K562 (cell line): ENCODE measurements at regions not wholly inside any gene's neighbourhood (a gene's known extent, or its start where the extent isn't known, plus 50 kb on each side); places are given as distances from the start of the nearest gene placed in this dataset.

ENCODE experiments used
- ATAC-seq: fragments of 200-7000 bp; cut with Tn5 transposase; 3 replicates; pipeline ENCODE4 v1.9.1; 2020; ENCODE audit warnings: moderate library complexity
- BruUV-seq: library from RNA; stranded (reverse); fragments of 400-500 nt; replicated peaks from 2 replicates; lab custom pipeline; 2021; lab: Mats Ljungman, UMichigan
- CTCF ChIA-PET: fragments of 300-600 bp; formaldehyde crosslinking; extraction: SDS; loops from one replicate; lab custom pipeline; 2021; ENCODE audit warnings: low intra/inter-chr PET ratio; lab: Yijun Ruan, JAX
- POLR2A ChIA-PET: fragments of 300-600, 350-650 bp; sonication (Branson Sonifier 250); formaldehyde crosslinking; extraction: SDS; loops from one replicate; lab custom pipeline; 2021; ENCODE audit warnings: antibody characterized with exemption, inconsistent platforms; lab: Yijun Ruan, JAX
- DNase-seq, 4 experiments: peaks; one replicate each; pipeline versions ENCODE4 v3.0.0 to v3.0.0-alpha.2; 2011 to 2018; ENCODE audit warnings: low spot score in 3 of 4, mixed read lengths in 3 of 4; ENCODE audit errors: extremely low read depth in 1 of 4
- FAIRE-seq: peaks from 2 replicates; lab custom pipeline; 2011; peaks lifted over from hg19 to GRCh38; lab: Jason Lieb, UNC
- H2AFZ ChIP-seq: 2 replicates; pipeline ENCODE4 v1.6.0; 2011; ENCODE audit warnings: low read depth, low read length, control low read depth, inconsistent platforms
- H3K27ac ChIP-seq: fragments of 200-600 bp; 3 replicates; pipeline ENCODE4 v1.8.0; 2011; ENCODE audit warnings: low read depth, mild to moderate bottlenecking, control low read depth, inconsistent platforms, low read length, moderate library complexity, mixed read lengths; ENCODE audit errors: extremely low read depth
- H3K27me3 ChIP-seq, 2 experiments: fragments of 300-600 bp in 1 of 2; 2 replicates in 1 of 2; 3 replicates in 1 of 2; pipeline versions ENCODE4 v1.6.0 to v1.8.0; 2011; ENCODE audit warnings: inconsistent platforms in 2 of 2, low read length in 2 of 2, mild to moderate bottlenecking in 1 of 2, mixed read lengths in 1 of 2, moderate library complexity in 1 of 2; ENCODE audit not compliant: control insufficient read depth in 2 of 2, insufficient read depth in 2 of 2
- H3K36me3 ChIP-seq: fragments of 300-600 bp; 3 replicates; pipeline ENCODE4 v1.8.0; 2011; ENCODE audit warnings: mild to moderate bottlenecking, low read length, inconsistent platforms; ENCODE audit not compliant: control insufficient read depth, insufficient read depth
- H3K4me1 ChIP-seq, 2 experiments: fragments of 200-600 bp in 1 of 2; replicated peaks in 1 of 2; 2 replicates in 1 of 2; 3 replicates in 1 of 2; pipeline versions ENCODE4 v1.5.1 to v1.8.0; 2011; ENCODE audit warnings: inconsistent platforms in 2 of 2, low read length in 2 of 2, mild to moderate bottlenecking in 1 of 2, mixed read lengths in 1 of 2, moderate library complexity in 1 of 2; ENCODE audit not compliant: control insufficient read depth in 2 of 2, insufficient read depth in 2 of 2
- H3K4me2 ChIP-seq: 2 replicates; pipeline ENCODE4 v1.6.1; 2011; ENCODE audit warnings: low read length, control low read depth, inconsistent platforms, mixed read lengths; ENCODE audit not compliant: insufficient read depth
- H3K4me3 ChIP-seq: fragments of 200-600 bp; sonication (generic), shearing (Covaris generic); 2 replicates; pipeline ENCODE4 v1.5.1; 2016; ENCODE audit warnings: control low read depth, inconsistent platforms
- H3K79me2 ChIP-seq: fragments of 200-600 bp; 3 replicates; pipeline ENCODE4 v1.8.0; 2011; ENCODE audit warnings: low read length, inconsistent platforms; ENCODE audit not compliant: control insufficient read depth, insufficient read depth
- H3K9ac ChIP-seq, 2 experiments: 2 replicates each; pipeline versions ENCODE4 v1.6.0 to v1.6.1; 2011; ENCODE audit warnings: low read depth in 2 of 2, low read length in 2 of 2, control low read depth in 1 of 2, inconsistent platforms in 1 of 2, mild to moderate bottlenecking in 1 of 2, mixed read lengths in 1 of 2; ENCODE audit not compliant: insufficient read depth in 1 of 2
- H3K9me1 ChIP-seq: one replicate; pipeline ENCODE4 v1.6.0; 2011; ENCODE audit warnings: inconsistent platforms, mild to moderate bottlenecking, low read length, moderate library complexity; ENCODE audit not compliant: control insufficient read depth, insufficient read depth
- H3K9me3 ChIP-seq: replicated peaks from 2 replicates; pipeline ENCODE4 v1.5.1; 2011; ENCODE audit warnings: low read depth, low read length, inconsistent platforms; ENCODE audit not compliant: control insufficient read depth, insufficient read depth
- H4K20me1 ChIP-seq: replicated peaks from 2 replicates; pipeline ENCODE4 v1.6.1; 2011; ENCODE audit warnings: low read length, inconsistent platforms, mixed read lengths; ENCODE audit not compliant: control insufficient read depth, insufficient read depth
- ATF1 ChIP-seq, 2 experiments: fragments of 450-650 bp in 1 of 2; IDR thresholded peaks; 2 replicates each; pipeline ENCODE4 v1.6.1; 2016; ENCODE audit warnings: missing compliant biosample characterization in 1 of 2, missing genetic modification characterization in 1 of 2
- BRD9 ChIP-seq: fragments of 450-650 bp; IDR thresholded peaks from 2 replicates; pipeline ENCODE4 v1.6.1; 2018; ENCODE audit warnings: low read depth; ENCODE audit not compliant: partially characterized antibody
- CCAR2 ChIP-seq: fragments of 200-400 bp; formaldehyde crosslinking; IDR thresholded peaks from 2 replicates; pipeline ENCODE4 v1.6.1; 2017; ENCODE audit warnings: mild to moderate bottlenecking, low read depth, low read length
- HDAC1 ChIP-seq, 2 experiments: fragments of 450-650 bp; IDR thresholded peaks; 2 replicates each; pipeline ENCODE4 v1.6.1; 2016 to 2017; ENCODE audit warnings: inconsistent platforms in 1 of 2, mild to moderate bottlenecking in 1 of 2, moderate library complexity in 1 of 2
- RBM17 ChIP-seq: fragments of 200-400 bp; formaldehyde crosslinking; IDR thresholded peaks from 2 replicates; pipeline ENCODE4 v1.6.1; 2017; ENCODE audit warnings: low read depth, mild to moderate bottlenecking, low read length, borderline replicate concordance
- ZFX ChIP-seq: sonication (generic); formaldehyde crosslinking; IDR thresholded peaks from 2 replicates; pipeline ENCODE4 v1.8.0; 2022; ENCODE audit warnings: mild to moderate bottlenecking, missing genetic modification reagents, moderate library complexity
- WGBS: fragments of 100-300 bp; shearing (Covaris generic); methylation state at CpG from one replicate; pipeline ENCODE4 v1.1.6; 2016; ENCODE audit warnings: low coverage, mixed read lengths; ENCODE audit not compliant: insufficient coverage; ENCODE audit errors: missing lambda C conversion rate; 5-methylcytosine and 5-hydroxymethylcytosine counted together
- in situ Hi-C: fragments of 300-500 bp; cut with MboI; formaldehyde crosslinking; loops from 4 replicates; pipeline ENCODE4 v1.15.0; 2018; ENCODE audit warnings: inconsistent platforms, mixed read lengths
- intact Hi-C: fragments of 100-400 bp; cut with micrococcal nuclease; formaldehyde crosslinking; loops from 2 replicates; pipeline ENCODE4 v1.14.2; 2022
- TF ChIP-seq, protein P1 (sequence below): fragments of 250-450 bp; sonication (Bioruptor Pico); IDR thresholded peaks from 2 replicates; pipeline ENCODE4 v1.8.0; 2021; ENCODE audit warnings: moderate library complexity, mild to moderate bottlenecking, inconsistent platforms
- TF ChIP-seq, protein P2 (sequence below), 2 experiments: fragments of 450-650 bp in 1 of 2; IDR thresholded peaks; 2 replicates each; pipeline ENCODE4 v1.6.1; 2011 to 2017; ENCODE audit warnings: low read depth in 2 of 2, antibody characterized with exemption in 1 of 2, borderline replicate concordance in 1 of 2, low read length in 1 of 2, mild to moderate bottlenecking in 1 of 2, mixed read lengths in 1 of 2; ENCODE audit not compliant: control insufficient read depth in 1 of 2
- TF ChIP-seq, protein P3 (sequence below): fragments of 450-650 bp; formaldehyde crosslinking; IDR thresholded peaks from 2 replicates; pipeline ENCODE4 v1.4.0; 2020; ENCODE audit warnings: mild to moderate bottlenecking, moderate library complexity

DNA sequence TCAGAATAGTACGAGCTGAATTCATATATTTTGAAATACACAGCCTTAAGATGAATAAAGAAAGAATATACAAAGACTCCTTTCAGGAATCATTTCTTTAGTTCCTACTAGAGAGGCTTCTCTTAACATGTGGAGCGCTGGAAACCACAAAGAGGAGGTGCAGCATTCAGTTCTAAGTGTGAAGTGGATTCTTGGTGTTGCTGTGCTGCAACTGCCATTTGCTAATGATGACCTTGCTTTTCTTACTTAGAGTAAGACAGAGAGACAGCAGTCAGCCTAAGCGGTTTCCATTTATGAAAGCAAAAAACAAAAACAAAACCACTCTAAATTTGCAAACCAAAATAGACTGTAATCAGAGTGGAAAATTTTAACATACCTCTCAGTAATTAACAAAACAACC, 629.0 kb downstream of the EPHA7 start:
- no peak for ATAC-seq
- Histone ChIP-seq H3K9me3 (no peaks in the 10 kb centered on the region; the same call in none of the 2 replicates), H3K4me1 (no peaks in the 10 kb centered on the region), H3K27me3 (no peaks in the 10 kb centered on the region), H4K20me1 (no peaks in the 10 kb centered on the region), H2AFZ (no peak overlapping the region), H3K4me3 (no peak overlapping the region), H3K27ac (no peak overlapping the region), H3K9me1 (no peaks in the 10 kb centered on the region)
- in situ Hi-C loops = no loop called here
- DNase-seq = no peak
- no peak for FAIRE-seq
- 2% methylated on average over 3 of the region's 3 CpGs for WGBS
- intact Hi-C loops = no loop called here
- BruUV-seq = no TSS peak
- TF ChIP-seq RBM17 = no peak
- TF ChIP-seq, protein P1, sequence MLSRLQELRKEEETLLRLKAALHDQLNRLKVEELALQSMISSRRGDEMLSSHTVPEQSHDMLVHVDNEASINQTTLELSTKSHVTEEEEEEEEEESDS (CRISPR knock-in tag) = no peak
- TF ChIP-seq BRD9 = no peak
- TF ChIP-seq, protein P2, sequence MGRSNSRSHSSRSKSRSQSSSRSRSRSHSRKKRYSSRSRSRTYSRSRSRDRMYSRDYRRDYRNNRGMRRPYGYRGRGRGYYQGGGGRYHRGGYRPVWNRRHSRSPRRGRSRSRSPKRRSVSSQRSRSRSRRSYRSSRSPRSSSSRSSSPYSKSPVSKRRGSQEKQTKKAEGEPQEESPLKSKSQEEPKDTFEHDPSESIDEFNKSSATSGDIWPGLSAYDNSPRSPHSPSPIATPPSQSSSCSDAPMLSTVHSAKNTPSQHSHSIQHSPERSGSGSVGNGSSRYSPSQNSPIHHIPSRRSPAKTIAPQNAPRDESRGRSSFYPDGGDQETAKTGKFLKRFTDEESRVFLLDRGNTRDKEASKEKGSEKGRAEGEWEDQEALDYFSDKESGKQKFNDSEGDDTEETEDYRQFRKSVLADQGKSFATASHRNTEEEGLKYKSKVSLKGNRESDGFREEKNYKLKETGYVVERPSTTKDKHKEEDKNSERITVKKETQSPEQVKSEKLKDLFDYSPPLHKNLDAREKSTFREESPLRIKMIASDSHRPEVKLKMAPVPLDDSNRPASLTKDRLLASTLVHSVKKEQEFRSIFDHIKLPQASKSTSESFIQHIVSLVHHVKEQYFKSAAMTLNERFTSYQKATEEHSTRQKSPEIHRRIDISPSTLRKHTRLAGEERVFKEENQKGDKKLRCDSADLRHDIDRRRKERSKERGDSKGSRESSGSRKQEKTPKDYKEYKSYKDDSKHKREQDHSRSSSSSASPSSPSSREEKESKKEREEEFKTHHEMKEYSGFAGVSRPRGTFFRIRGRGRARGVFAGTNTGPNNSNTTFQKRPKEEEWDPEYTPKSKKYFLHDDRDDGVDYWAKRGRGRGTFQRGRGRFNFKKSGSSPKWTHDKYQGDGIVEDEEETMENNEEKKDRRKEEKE (IDR thresholded peaks at IDR 0.05; ENCODE audit: borderline replicate concordance in 1 of 2, control insufficient read depth in 1 of 2, low read depth in 2 of 2, low read length in 1 of 2) = no peak
- TF ChIP-seq ZFX (CRISPR knock-in tag) = no peak
- TF ChIP-seq, protein P3, sequence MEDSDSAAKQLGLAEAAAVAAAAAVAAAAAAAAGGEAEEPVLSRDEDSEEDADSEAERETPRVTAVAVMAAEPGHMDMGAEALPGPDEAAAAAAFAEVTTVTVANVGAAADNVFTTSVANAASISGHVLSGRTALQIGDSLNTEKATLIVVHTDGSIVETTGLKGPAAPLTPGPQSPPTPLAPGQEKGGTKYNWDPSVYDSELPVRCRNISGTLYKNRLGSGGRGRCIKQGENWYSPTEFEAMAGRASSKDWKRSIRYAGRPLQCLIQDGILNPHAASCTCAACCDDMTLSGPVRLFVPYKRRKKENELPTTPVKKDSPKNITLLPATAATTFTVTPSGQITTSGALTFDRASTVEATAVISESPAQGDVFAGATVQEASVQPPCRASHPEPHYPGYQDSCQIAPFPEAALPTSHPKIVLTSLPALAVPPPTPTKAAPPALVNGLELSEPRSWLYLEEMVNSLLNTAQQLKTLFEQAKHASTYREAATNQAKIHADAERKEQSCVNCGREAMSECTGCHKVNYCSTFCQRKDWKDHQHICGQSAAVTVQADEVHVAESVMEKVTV (CRISPR knock-in tag) = no peak
- TF ChIP-seq ATF1 (CRISPR knock-in tag; IDR thresholded peaks at IDR 0.05) = no peak
- TF ChIP-seq ATF1 (tag; IDR thresholded peaks at IDR 0.05) = no peak
- no peak for TF ChIP-seq CCAR2
- no peak for TF ChIP-seq HDAC1 (IDR thresholded peaks at IDR 0.05)
- TF ChIP-seq, all 486 proteins: peak for 0
- H3K9ac ChIP-seq = no peak overlapping the region
- H3K36me3 ChIP-seq = no peaks in the 10 kb centered on the region
- no peak overlapping the region for H3K4me2 ChIP-seq
- CTCF ChIA-PET = no interaction called here
- no peaks in the 10 kb centered on the region for H3K79me2 ChIP-seq
- POLR2A ChIA-PET = no interaction called here
